ENCODE measurements at regions not wholly inside any gene's neighbourhood (a gene's known extent, or its start where the extent isn't known, plus 50 kb on each side); places are given as distances from the start of the nearest gene placed in this dataset.

- H3K27me3 ChIP-seq (ENCODE audit: control insufficient read depth, insufficient read depth, low read length) = no peaks in the 10 kb centered on the region
- WGBS (ENCODE audit: insufficient coverage) = 100% methylated on average over 1 of the region's 2 CpGs
- no peaks in the 10 kb centered on the region for H3K4me1 ChIP-seq (ENCODE audit: control insufficient read depth, insufficient read depth, low read length)
- H3K4me3 ChIP-seq (ENCODE audit: low read depth, low read length) = no peak overlapping the region
- H3K9me3 ChIP-seq (ENCODE audit: control insufficient read depth, insufficient read depth, low read length) = no peaks in the 10 kb centered on the region
- no peak for DNase-seq (ENCODE audit: low read depth in 4 of 6, low spot score in 6 of 6)
- no peaks in the 10 kb centered on the region for H3K36me3 ChIP-seq (ENCODE audit: control insufficient read depth, insufficient read depth, low read length)
- H3K27ac ChIP-seq (ENCODE audit: low read depth, low read length) = no peak overlapping the region
Observed at GRCh38 chr4:32472918-32473317, 1752.7 kb downstream of the PCDH7 start.

- Histone ChIP-seq H3K9me3 (ENCODE audit: control insufficient read depth, insufficient read depth, low read length) (no peaks in the 10 kb centered on the region), H3K27me3 (ENCODE audit: control insufficient read depth, insufficient read depth, low read length) (no peaks in the 10 kb centered on the region), H3K27ac (ENCODE audit: low read depth, low read length) (no peak overlapping the region), H3K36me3 (ENCODE audit: control insufficient read depth, insufficient read depth, low read length) (no peaks in the 10 kb centered on the region), H3K4me1 (ENCODE audit: control insufficient read depth, insufficient read depth, low read length) (no peaks in the 10 kb centered on the region), H3K4me3 (ENCODE audit: low read depth, low read length) (no peak overlapping the region)
- DNase-seq (ENCODE audit: low read depth in 4 of 6, low spot score in 6 of 6) = no peak
- 93% methylated on average over 5 of the region's 7 CpGs for WGBS (ENCODE audit: insufficient coverage)
Observed at GRCh38 chr4:32475710-32476109, 1755.5 kb downstream of the PCDH7 start.

GRCh38 chr4:32477518-32477917 lies 1757.3 kb downstream of the PCDH7 start:
- Histone ChIP-seq H3K36me3 (ENCODE audit: control insufficient read depth, insufficient read depth, low read length) (no peaks in the 10 kb centered on the region), H3K27ac (ENCODE audit: low read depth, low read length) (no peak overlapping the region), H3K27me3 (ENCODE audit: control insufficient read depth, insufficient read depth, low read length) (no peaks in the 10 kb centered on the region), H3K4me1 (ENCODE audit: control insufficient read depth, insufficient read depth, low read length) (no peaks in the 10 kb centered on the region), H3K9me3 (ENCODE audit: control insufficient read depth, insufficient read depth, low read length) (no peaks in the 10 kb centered on the region), H3K4me3 (ENCODE audit: low read depth, low read length) (no peak overlapping the region)
- peak in 2 of 6 donors; percentile 57 to 66 for DNase-seq (ENCODE audit: low read depth in 4 of 6, low spot score in 6 of 6)
- WGBS (ENCODE audit: insufficient coverage) = no CpG with 5 or more reads among the region's 2 CpGs

GRCh38 chr4:32485956-32486355 lies 1765.8 kb downstream of the PCDH7 start:
- WGBS (ENCODE audit: insufficient coverage) = 28% methylated on average over 2 of the region's 2 CpGs
- peak; percentile 43 to 90 (median 76) for DNase-seq (ENCODE audit: low read depth in 4 of 6, low spot score in 6 of 6)
- no peaks in the 10 kb centered on the region for H3K36me3 ChIP-seq (ENCODE audit: control insufficient read depth, insufficient read depth, low read length)
- H3K27ac ChIP-seq (ENCODE audit: low read depth, low read length) = peak overlapping the region; percentile 55
- no peaks in the 10 kb centered on the region for H3K4me1 ChIP-seq (ENCODE audit: control insufficient read depth, insufficient read depth, low read length)
- H3K4me3 ChIP-seq (ENCODE audit: low read depth, low read length) = no peak overlapping the region
- no peaks in the 10 kb centered on the region for H3K27me3 ChIP-seq (ENCODE audit: control insufficient read depth, insufficient read depth, low read length)
- peaks cover 2% of the 10 kb centered on the region for H3K9me3 ChIP-seq (ENCODE audit: control insufficient read depth, insufficient read depth, low read length)

- H3K36me3 ChIP-seq (ENCODE audit: control insufficient read depth, insufficient read depth, low read length) = no peaks in the 10 kb centered on the region
- no peak for DNase-seq (ENCODE audit: low read depth in 4 of 6, low spot score in 6 of 6)
Observed at GRCh38 chr4:32488690-32489089, 1768.5 kb downstream of the PCDH7 start.

GRCh38 chr4:32499171-32499570 lies 1779.0 kb downstream of the PCDH7 start:
- Histone ChIP-seq H3K4me1 (ENCODE audit: control insufficient read depth, insufficient read depth, low read length) (no peaks in the 10 kb centered on the region), H3K36me3 (ENCODE audit: control insufficient read depth, insufficient read depth, low read length) (no peaks in the 10 kb centered on the region), H3K27ac (ENCODE audit: low read depth, low read length) (no peak overlapping the region), H3K27me3 (ENCODE audit: control insufficient read depth, insufficient read depth, low read length) (no peaks in the 10 kb centered on the region), H3K4me3 (ENCODE audit: low read depth, low read length) (no peak overlapping the region), H3K9me3 (ENCODE audit: control insufficient read depth, insufficient read depth, low read length) (peaks cover 1% of the 10 kb centered on the region)
- 74% methylated on average over 4 of the region's 5 CpGs for WGBS (ENCODE audit: insufficient coverage)
- DNase-seq (ENCODE audit: low read depth in 4 of 6, low spot score in 6 of 6) = no peak

More at GRCh38 chr4:32488690-32489089, 1768.5 kb downstream of the PCDH7 start:
- Histone ChIP-seq H3K4me3 (ENCODE audit: low read depth, low read length) (no peak overlapping the region), H3K27me3 (ENCODE audit: control insufficient read depth, insufficient read depth, low read length) (no peaks in the 10 kb centered on the region), H3K27ac (ENCODE audit: low read depth, low read length) (no peak overlapping the region), H3K4me1 (ENCODE audit: control insufficient read depth, insufficient read depth, low read length) (no peaks in the 10 kb centered on the region), H3K9me3 (ENCODE audit: control insufficient read depth, insufficient read depth, low read length) (no peaks in the 10 kb centered on the region)
- WGBS (ENCODE audit: insufficient coverage) = no CpG with 5 or more reads among the region's 1 CpG

- Histone ChIP-seq H3K4me3 (ENCODE audit: low read depth, low read length) (no peak overlapping the region), H3K4me1 (ENCODE audit: control insufficient read depth, insufficient read depth, low read length) (no peaks in the 10 kb centered on the region), H3K27ac (ENCODE audit: low read depth, low read length) (no peak overlapping the region), H3K27me3 (ENCODE audit: control insufficient read depth, insufficient read depth, low read length) (no peaks in the 10 kb centered on the region), H3K9me3 (ENCODE audit: control insufficient read depth, insufficient read depth, low read length) (peaks cover 1% of the 10 kb centered on the region), H3K36me3 (ENCODE audit: control insufficient read depth, insufficient read depth, low read length) (no peaks in the 10 kb centered on the region)
- WGBS (ENCODE audit: insufficient coverage) = no CpG with 5 or more reads among the region's 3 CpGs
- DNase-seq (ENCODE audit: low read depth in 4 of 6, low spot score in 6 of 6) = peak in 2 of 6 donors; percentile 33 to 52
Observed at GRCh38 chr4:32503241-32503640, 1783.1 kb downstream of the PCDH7 start.

GRCh38 chr4:32506067-32506466 lies 1785.9 kb downstream of the PCDH7 start:
- H3K4me3 ChIP-seq (ENCODE audit: low read depth, low read length) = no peak overlapping the region
- no peaks in the 10 kb centered on the region for H3K27me3 ChIP-seq (ENCODE audit: control insufficient read depth, insufficient read depth, low read length)
- H3K4me1 ChIP-seq (ENCODE audit: control insufficient read depth, insufficient read depth, low read length) = no peaks in the 10 kb centered on the region
- no peaks in the 10 kb centered on the region for H3K9me3 ChIP-seq (ENCODE audit: control insufficient read depth, insufficient read depth, low read length)
- H3K36me3 ChIP-seq (ENCODE audit: control insufficient read depth, insufficient read depth, low read length) = no peaks in the 10 kb centered on the region
- DNase-seq (ENCODE audit: low read depth in 4 of 6, low spot score in 6 of 6) = no peak
- no peak overlapping the region for H3K27ac ChIP-seq (ENCODE audit: low read depth, low read length)
- WGBS (ENCODE audit: insufficient coverage) = 100% methylated on average over 1 of the region's 2 CpGs

- Histone ChIP-seq H3K4me3 (ENCODE audit: low read depth, low read length) (peak overlapping the region; percentile 26), H3K27ac (ENCODE audit: low read depth, low read length) (peak overlapping the region; percentile 22), H3K27me3 (ENCODE audit: control insufficient read depth, insufficient read depth, low read length) (no peaks in the 10 kb centered on the region), H3K4me1 (ENCODE audit: control insufficient read depth, insufficient read depth, low read length) (no peaks in the 10 kb centered on the region), H3K36me3 (ENCODE audit: control insufficient read depth, insufficient read depth, low read length) (no peaks in the 10 kb centered on the region), H3K9me3 (ENCODE audit: control insufficient read depth, insufficient read depth, low read length) (no peaks in the 10 kb centered on the region)
- WGBS (ENCODE audit: insufficient coverage) = 12% methylated on average over 5 of the region's 6 CpGs
- DNase-seq (ENCODE audit: low read depth in 4 of 6, low spot score in 6 of 6) = peak in 5 of 6 donors; percentile 11 to 78 (median 26)
Observed at GRCh38 chr4:32519060-32519459, 1798.9 kb downstream of the PCDH7 start.

GRCh38 chr4:32525420-32525819 lies 1805.3 kb downstream of the PCDH7 start:
- H3K4me1 ChIP-seq (ENCODE audit: control insufficient read depth, insufficient read depth, low read length) = no peaks in the 10 kb centered on the region
- DNase-seq (ENCODE audit: low read depth in 4 of 6, low spot score in 6 of 6) = no peak
- peaks cover 3% of the 10 kb centered on the region for H3K9me3 ChIP-seq (ENCODE audit: control insufficient read depth, insufficient read depth, low read length)
- H3K27me3 ChIP-seq (ENCODE audit: control insufficient read depth, insufficient read depth, low read length) = no peaks in the 10 kb centered on the region
- H3K4me3 ChIP-seq (ENCODE audit: low read depth, low read length) = no peak overlapping the region
- H3K27ac ChIP-seq (ENCODE audit: low read depth, low read length) = no peak overlapping the region
- H3K36me3 ChIP-seq (ENCODE audit: control insufficient read depth, insufficient read depth, low read length) = no peaks in the 10 kb centered on the region
